H1 (cell line): ENCODE measurements at regions not wholly inside any gene's neighbourhood (a gene's known extent, or its start where the extent isn't known, plus 50 kb on each side); places are given as distances from the start of the nearest gene placed in this dataset.

ENCODE experiments used
- CHD1 ChIP-seq: IDR thresholded peaks from 2 replicates; pipeline ENCODE4 v1.6.1; 2012; ENCODE audit warnings: low read depth, low read length, improper control_type of control experiment
- GTF2F1 ChIP-seq: IDR thresholded peaks from 2 replicates; pipeline ENCODE4 v1.6.1; 2012; ENCODE audit warnings: low read depth, low read length, improper control_type of control experiment, borderline replicate concordance
- MAFK ChIP-seq: IDR thresholded peaks from 2 replicates; pipeline ENCODE4 v1.6.1; 2012; ENCODE audit warnings: low read depth, mild to moderate bottlenecking, improper control_type of control experiment, low read length
- NANOG ChIP-seq: IDR thresholded peaks from 2 replicates; pipeline ENCODE4 v1.6.1; 2011; ENCODE audit warnings: low read length, low read depth, mild to moderate bottlenecking, inconsistent platforms; ENCODE audit not compliant: insufficient read depth, poor library complexity, severe bottlenecking
- SIRT6 ChIP-seq: IDR thresholded peaks from one replicate; pipeline ENCODE4 v1.7.1; 2012; ENCODE audit warnings: low read length, inconsistent platforms
- YY1 ChIP-seq: IDR thresholded peaks from 2 replicates; pipeline ENCODE4 v1.6.1; 2011; ENCODE audit warnings: low read depth, mild to moderate bottlenecking, low read length
- TF ChIP-seq, protein P1 (sequence below): fragments of 300-600 bp; sonication (generic); IDR thresholded peaks from 2 replicates; pipeline ENCODE4 v1.7.1; 2012; ENCODE audit warnings: low read length, moderate library complexity, mild to moderate bottlenecking, inconsistent platforms; ENCODE audit not compliant: insufficient replicate concordance
- TF ChIP-seq, protein P2 (sequence below), 3 experiments: IDR thresholded peaks; 1 replicate in 2 of 3; 2 replicates in 1 of 3; pipeline versions ENCODE4 v1.5.1 to v1.6.1; 2011; ENCODE audit warnings: low read length in 3 of 3, mild to moderate bottlenecking in 3 of 3, inconsistent platforms in 2 of 3, low read depth in 1 of 3, moderate library complexity in 1 of 3; ENCODE audit not compliant: insufficient read depth in 1 of 3; ENCODE audit errors: control extremely low read depth in 1 of 3

DNA sequence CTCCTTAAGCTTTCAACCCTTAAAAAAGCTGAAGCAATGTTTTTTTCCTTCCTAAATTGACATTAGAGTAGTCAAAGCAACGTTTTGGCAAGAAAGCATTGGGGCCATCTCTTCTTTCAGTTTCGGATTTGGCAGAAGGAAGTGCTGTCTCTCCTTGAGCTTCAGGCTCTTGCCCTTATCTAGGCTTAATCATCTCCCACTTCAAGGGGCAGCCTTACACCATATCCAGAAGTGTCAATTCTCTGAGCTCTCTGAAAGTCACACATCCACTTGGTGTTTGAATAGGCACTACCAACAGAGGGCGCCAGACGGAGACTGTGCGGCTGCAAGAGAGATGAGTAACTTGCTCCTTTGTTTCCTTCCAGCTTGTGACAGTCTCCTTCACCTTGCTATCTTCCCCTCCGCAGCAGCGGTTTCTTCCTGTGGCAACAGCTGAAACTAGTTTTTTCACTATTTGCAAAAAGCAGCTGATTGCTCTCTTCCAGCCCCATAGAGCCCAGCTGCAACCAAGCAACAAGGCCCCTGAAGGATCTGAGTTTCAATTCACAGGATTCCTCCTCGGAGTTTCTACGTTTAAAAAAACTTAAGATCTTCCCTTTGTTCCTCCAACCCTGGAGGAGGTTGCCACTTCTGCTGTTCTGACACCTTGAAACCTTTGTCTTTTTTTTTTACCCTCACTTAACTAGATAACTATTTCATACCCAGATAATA is 147.0 kb upstream of the SLCO3A1 start (continued):
- TF ChIP-seq, protein P1, sequence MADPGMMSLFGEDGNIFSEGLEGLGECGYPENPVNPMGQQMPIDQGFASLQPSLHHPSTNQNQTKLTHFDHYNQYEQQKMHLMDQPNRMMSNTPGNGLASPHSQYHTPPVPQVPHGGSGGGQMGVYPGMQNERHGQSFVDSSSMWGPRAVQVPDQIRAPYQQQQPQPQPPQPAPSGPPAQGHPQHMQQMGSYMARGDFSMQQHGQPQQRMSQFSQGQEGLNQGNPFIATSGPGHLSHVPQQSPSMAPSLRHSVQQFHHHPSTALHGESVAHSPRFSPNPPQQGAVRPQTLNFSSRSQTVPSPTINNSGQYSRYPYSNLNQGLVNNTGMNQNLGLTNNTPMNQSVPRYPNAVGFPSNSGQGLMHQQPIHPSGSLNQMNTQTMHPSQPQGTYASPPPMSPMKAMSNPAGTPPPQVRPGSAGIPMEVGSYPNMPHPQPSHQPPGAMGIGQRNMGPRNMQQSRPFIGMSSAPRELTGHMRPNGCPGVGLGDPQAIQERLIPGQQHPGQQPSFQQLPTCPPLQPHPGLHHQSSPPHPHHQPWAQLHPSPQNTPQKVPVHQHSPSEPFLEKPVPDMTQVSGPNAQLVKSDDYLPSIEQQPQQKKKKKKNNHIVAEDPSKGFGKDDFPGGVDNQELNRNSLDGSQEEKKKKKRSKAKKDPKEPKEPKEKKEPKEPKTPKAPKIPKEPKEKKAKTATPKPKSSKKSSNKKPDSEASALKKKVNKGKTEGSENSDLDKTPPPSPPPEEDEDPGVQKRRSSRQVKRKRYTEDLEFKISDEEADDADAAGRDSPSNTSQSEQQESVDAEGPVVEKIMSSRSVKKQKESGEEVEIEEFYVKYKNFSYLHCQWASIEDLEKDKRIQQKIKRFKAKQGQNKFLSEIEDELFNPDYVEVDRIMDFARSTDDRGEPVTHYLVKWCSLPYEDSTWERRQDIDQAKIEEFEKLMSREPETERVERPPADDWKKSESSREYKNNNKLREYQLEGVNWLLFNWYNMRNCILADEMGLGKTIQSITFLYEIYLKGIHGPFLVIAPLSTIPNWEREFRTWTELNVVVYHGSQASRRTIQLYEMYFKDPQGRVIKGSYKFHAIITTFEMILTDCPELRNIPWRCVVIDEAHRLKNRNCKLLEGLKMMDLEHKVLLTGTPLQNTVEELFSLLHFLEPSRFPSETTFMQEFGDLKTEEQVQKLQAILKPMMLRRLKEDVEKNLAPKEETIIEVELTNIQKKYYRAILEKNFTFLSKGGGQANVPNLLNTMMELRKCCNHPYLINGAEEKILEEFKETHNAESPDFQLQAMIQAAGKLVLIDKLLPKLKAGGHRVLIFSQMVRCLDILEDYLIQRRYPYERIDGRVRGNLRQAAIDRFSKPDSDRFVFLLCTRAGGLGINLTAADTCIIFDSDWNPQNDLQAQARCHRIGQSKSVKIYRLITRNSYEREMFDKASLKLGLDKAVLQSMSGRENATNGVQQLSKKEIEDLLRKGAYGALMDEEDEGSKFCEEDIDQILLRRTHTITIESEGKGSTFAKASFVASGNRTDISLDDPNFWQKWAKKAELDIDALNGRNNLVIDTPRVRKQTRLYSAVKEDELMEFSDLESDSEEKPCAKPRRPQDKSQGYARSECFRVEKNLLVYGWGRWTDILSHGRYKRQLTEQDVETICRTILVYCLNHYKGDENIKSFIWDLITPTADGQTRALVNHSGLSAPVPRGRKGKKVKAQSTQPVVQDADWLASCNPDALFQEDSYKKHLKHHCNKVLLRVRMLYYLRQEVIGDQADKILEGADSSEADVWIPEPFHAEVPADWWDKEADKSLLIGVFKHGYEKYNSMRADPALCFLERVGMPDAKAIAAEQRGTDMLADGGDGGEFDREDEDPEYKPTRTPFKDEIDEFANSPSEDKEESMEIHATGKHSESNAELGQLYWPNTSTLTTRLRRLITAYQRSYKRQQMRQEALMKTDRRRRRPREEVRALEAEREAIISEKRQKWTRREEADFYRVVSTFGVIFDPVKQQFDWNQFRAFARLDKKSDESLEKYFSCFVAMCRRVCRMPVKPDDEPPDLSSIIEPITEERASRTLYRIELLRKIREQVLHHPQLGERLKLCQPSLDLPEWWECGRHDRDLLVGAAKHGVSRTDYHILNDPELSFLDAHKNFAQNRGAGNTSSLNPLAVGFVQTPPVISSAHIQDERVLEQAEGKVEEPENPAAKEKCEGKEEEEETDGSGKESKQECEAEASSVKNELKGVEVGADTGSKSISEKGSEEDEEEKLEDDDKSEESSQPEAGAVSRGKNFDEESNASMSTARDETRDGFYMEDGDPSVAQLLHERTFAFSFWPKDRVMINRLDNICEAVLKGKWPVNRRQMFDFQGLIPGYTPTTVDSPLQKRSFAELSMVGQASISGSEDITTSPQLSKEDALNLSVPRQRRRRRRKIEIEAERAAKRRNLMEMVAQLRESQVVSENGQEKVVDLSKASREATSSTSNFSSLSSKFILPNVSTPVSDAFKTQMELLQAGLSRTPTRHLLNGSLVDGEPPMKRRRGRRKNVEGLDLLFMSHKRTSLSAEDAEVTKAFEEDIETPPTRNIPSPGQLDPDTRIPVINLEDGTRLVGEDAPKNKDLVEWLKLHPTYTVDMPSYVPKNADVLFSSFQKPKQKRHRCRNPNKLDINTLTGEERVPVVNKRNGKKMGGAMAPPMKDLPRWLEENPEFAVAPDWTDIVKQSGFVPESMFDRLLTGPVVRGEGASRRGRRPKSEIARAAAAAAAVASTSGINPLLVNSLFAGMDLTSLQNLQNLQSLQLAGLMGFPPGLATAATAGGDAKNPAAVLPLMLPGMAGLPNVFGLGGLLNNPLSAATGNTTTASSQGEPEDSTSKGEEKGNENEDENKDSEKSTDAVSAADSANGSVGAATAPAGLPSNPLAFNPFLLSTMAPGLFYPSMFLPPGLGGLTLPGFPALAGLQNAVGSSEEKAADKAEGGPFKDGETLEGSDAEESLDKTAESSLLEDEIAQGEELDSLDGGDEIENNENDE: no peak
- TF ChIP-seq NANOG: no peak
- no peak for TF ChIP-seq GTF2F1
- TF ChIP-seq YY1: 0 out of 2 replicates have a peak, but pooled peaks have one; percentile 27
- no peak for TF ChIP-seq CHD1
- TF ChIP-seq, protein P2, sequence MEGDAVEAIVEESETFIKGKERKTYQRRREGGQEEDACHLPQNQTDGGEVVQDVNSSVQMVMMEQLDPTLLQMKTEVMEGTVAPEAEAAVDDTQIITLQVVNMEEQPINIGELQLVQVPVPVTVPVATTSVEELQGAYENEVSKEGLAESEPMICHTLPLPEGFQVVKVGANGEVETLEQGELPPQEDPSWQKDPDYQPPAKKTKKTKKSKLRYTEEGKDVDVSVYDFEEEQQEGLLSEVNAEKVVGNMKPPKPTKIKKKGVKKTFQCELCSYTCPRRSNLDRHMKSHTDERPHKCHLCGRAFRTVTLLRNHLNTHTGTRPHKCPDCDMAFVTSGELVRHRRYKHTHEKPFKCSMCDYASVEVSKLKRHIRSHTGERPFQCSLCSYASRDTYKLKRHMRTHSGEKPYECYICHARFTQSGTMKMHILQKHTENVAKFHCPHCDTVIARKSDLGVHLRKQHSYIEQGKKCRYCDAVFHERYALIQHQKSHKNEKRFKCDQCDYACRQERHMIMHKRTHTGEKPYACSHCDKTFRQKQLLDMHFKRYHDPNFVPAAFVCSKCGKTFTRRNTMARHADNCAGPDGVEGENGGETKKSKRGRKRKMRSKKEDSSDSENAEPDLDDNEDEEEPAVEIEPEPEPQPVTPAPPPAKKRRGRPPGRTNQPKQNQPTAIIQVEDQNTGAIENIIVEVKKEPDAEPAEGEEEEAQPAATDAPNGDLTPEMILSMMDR (IDR thresholded peaks at IDR 0.05; ENCODE audit: control extremely low read depth in 1 of 3, insufficient read depth in 1 of 3, low read depth in 1 of 3, low read length in 3 of 3): peak; percentile 69 to 97 (median 89)
- TF ChIP-seq MAFK: no peak
- TF ChIP-seq SIRT6: no peak
